T-cell (primary cell): ENCODE measurements at regions not wholly inside any gene's neighbourhood (a gene's known extent, or its start where the extent isn't known, plus 50 kb on each side); places are given as distances from the start of the nearest gene placed in this dataset.

Experiments
- ATAC-seq, 4 experiments: fragments of 200-7000 bp in 3 of 4; fragments of 150-1000 bp in 1 of 4; cut with Tn5 transposase; replicated peaks in 1 of 4; 1 replicate in 3 of 4; 2 replicates in 1 of 4; pipeline ENCODE4 v1.10.0; 2021; ENCODE audit warnings: moderate library complexity in 3 of 4, mild to moderate bottlenecking in 2 of 4, moderate number of reproducible peaks in 1 of 4
- CTCF ChIA-PET, 2 donors: fragments of 300-600 bp; sonication (Branson Sonifier 250); formaldehyde crosslinking; loops; one replicate each; lab custom pipeline; 2022; ENCODE audit warnings: antibody characterized with exemption in 2 of 2; lab: Charles Lee
- POLR2A ChIA-PET, 2 donors: fragments of 300-600 bp; sonication (Branson Sonifier 250); formaldehyde crosslinking; loops; one replicate each; lab custom pipeline; 2022; ENCODE audit warnings: antibody characterized with exemption in 2 of 2; lab: Charles Lee
- DNase-seq, 35 experiments: peaks; one replicate each; pipeline versions ENCODE4 v3.0.0 to v3.0.0-alpha.2; 2013 to 2023
- H3K27ac ChIP-seq: one replicate; pipeline ENCODE4 v1.5.1; 2013; ENCODE audit warnings: low read length
- H3K27me3 ChIP-seq, 2 experiments: replicated peaks in 1 of 2; 1 replicate in 1 of 2; 2 replicates in 1 of 2; pipeline versions ENCODE4 v1.6.1 to v1.7.0; 2013; ENCODE audit warnings: low read length in 1 of 2, mixed read lengths in 1 of 2; ENCODE audit not compliant: control insufficient read depth in 2 of 2, insufficient read depth in 2 of 2; ENCODE audit errors: extremely low read depth in 1 of 2
- H3K36me3 ChIP-seq, 2 donors: 1 replicate in 1 of 2; 2 replicates in 1 of 2; pipeline versions ENCODE4 v1.6.1 to v1.7.0; 2013; ENCODE audit warnings: low read length in 1 of 2; ENCODE audit not compliant: control insufficient read depth in 2 of 2, insufficient read depth in 1 of 2; ENCODE audit errors: extremely low read depth in 1 of 2
- H3K4me1 ChIP-seq, 2 experiments: 1 replicate in 1 of 2; 2 replicates in 1 of 2; pipeline versions ENCODE4 v1.6.1 to v1.7.0; 2013; ENCODE audit warnings: low read length in 2 of 2, mixed read lengths in 1 of 2; ENCODE audit not compliant: insufficient read depth in 2 of 2, control insufficient read depth in 1 of 2; ENCODE audit errors: extremely low read depth in 1 of 2
- H3K4me3 ChIP-seq, 2 donors: 1 replicate in 1 of 2; 2 replicates in 1 of 2; pipeline versions ENCODE4 v1.5.1 to v1.7.0; 2013; ENCODE audit warnings: mild to moderate bottlenecking in 2 of 2, low read length in 1 of 2, moderate library complexity in 1 of 2; ENCODE audit not compliant: control insufficient read depth in 1 of 2; ENCODE audit errors: extremely low read depth in 1 of 2
- H3K9me3 ChIP-seq: 2 replicates; pipeline ENCODE4 v1.7.0; 2013
- H3K27ac Mint-ChIP-seq, 2 donors: one replicate each; pipeline ENCODE4 v1.8.0; 2020 to 2021; ENCODE audit warnings: mild to moderate bottlenecking in 2 of 2, mixed read lengths in 2 of 2
- H3K27me3 Mint-ChIP-seq, 2 donors: one replicate each; pipeline ENCODE4 v1.8.0; 2021 to 2022; ENCODE audit warnings: mixed read lengths in 2 of 2
- H3K36me3 Mint-ChIP-seq: one replicate; pipeline ENCODE4 v1.8.0; 2021; ENCODE audit warnings: mixed read lengths
- H3K4me1 Mint-ChIP-seq, 3 donors: one replicate each; pipeline ENCODE4 v1.8.0; 2020 to 2022; ENCODE audit warnings: mixed read lengths in 3 of 3, mild to moderate bottlenecking in 1 of 3
- H3K4me3 Mint-ChIP-seq, 3 donors: one replicate each; pipeline ENCODE4 v1.8.0; 2020 to 2022; ENCODE audit warnings: mild to moderate bottlenecking in 3 of 3, mixed read lengths in 3 of 3, moderate library complexity in 3 of 3
- H3K9me3 Mint-ChIP-seq, 3 donors: one replicate each; pipeline ENCODE4 v1.8.0; 2020 to 2022; ENCODE audit warnings: mixed read lengths in 3 of 3
- WGBS: methylation state at CpG from one replicate; pipeline ENCODE4 v1.1.5; 2013; ENCODE audit warnings: missing lambda C conversion rate; ENCODE audit not compliant: insufficient coverage; 5-methylcytosine and 5-hydroxymethylcytosine counted together

DNA sequence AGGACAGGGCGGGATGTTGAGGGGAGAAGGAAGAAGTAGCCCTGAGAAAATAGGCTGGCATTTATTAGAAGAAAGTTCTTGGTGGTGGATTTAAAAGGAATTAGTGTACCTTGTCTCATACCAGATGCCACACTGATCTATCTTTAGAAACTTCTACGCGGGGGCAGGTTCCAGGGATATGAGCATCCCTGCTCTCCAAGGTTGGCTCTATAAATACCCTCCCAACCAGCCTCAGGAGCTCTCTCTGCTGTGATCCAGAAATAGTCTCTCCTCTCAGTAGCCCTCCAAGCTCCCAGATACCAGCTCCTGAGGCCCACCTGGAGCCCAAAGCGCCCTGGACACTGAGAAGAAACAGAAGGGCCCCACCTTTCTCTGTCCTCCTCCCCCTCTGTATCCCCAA is 128.3 kb upstream of the TNR start:
- Mint-ChIP-seq H3K27me3 (peaks cover 2 to 4% of the 10 kb centered on the region in 2 donors), H3K4me1 (no peaks in the 10 kb centered on the region), H3K36me3 (no peaks in the 10 kb centered on the region), H3K9me3 (no peaks in the 10 kb centered on the region), H3K27ac (no peak overlapping the region), H3K4me3 (no peak overlapping the region)
- 95% methylated on average over 2 of the region's 4 CpGs for WGBS
- Histone ChIP-seq H3K36me3 (no peaks in the 10 kb centered on the region), H3K9me3 (no peaks in the 10 kb centered on the region), H3K4me1 (no peaks in the 10 kb centered on the region), H3K27me3 (peaks cover 0 to 8% of the 10 kb centered on the region in 2 experiments), H3K4me3 (no peak overlapping the region), H3K27ac (no peak overlapping the region)
- no peak for ATAC-seq
- POLR2A ChIA-PET: no interaction called here
- CTCF ChIA-PET: no interaction called here
- DNase-seq: no peak

DNA sequence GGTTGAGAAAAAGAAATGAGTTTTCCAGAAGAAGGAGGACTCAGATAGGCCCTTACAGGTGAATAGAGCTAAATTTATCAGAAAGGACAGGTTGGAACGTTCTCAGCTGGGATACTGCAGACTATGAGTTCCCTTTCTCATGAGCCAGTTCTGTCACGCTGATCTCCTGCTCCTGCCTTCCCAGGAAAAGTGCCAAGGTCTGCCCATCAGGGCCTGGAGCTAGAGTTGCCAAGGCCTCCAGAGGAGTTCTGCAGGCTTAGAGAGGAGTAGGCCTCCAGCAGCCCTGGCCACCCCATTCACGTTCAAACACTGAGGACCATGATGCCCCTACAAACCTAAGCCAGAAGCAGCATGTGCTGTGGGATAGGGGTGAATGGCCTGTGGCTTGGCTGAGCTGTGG is 126.8 kb upstream of the TNR start:
- Histone ChIP-seq H3K9me3 (no peaks in the 10 kb centered on the region), H3K4me1 (no peaks in the 10 kb centered on the region), H3K4me3 (no peak overlapping the region), H3K36me3 (no peaks in the 10 kb centered on the region), H3K27me3 (peaks cover 0 to 2% of the 10 kb centered on the region in 2 experiments), H3K27ac (no peak overlapping the region)
- H3K27me3 Mint-ChIP-seq: peaks cover 0 to 2% of the 10 kb centered on the region in 2 donors
- no peak overlapping the region for H3K27ac Mint-ChIP-seq
- H3K9me3 Mint-ChIP-seq: no peaks in the 10 kb centered on the region
- no peaks in the 10 kb centered on the region for H3K36me3 Mint-ChIP-seq
- WGBS: 78% methylated on average over 1 of the region's 3 CpGs
- no peak for ATAC-seq
- H3K4me1 Mint-ChIP-seq: no peaks in the 10 kb centered on the region
- POLR2A ChIA-PET: interaction anchor here in 1 of 2 donors (0.6 kb wide), 1 partner anchor 213 kb away, joined by 3 read pairs; no protein-coding TSS in a partner anchor
- CTCF ChIA-PET: interaction anchor here in 1 of 2 donors (0.6 kb wide), 1 partner anchor 118 kb away, joined by 3 read pairs; no protein-coding TSS in a partner anchor
- no peak overlapping the region for H3K4me3 Mint-ChIP-seq
- no peak for DNase-seq

DNA sequence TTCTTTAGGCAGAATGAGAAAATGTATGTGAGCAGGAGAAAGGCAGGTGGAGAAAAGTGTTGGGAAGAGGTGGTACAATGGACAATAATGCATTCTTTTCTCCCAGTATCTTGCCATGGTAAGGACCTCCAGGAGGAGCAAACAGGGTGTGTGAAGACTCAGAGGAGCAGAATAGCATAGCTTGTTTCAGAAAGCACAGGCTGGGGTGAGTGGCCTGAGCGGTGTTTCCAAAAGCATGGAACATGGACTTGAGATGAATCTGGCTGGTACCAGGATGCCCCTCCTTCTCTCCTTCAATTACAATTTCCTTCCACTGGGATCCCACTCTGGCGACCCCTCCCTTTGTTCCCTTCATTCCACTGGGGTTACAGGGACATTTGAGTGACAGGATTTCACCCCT is 123.4 kb upstream of the TNR start:
- Mint-ChIP-seq H3K9me3 (no peaks in the 10 kb centered on the region), H3K4me3 (no peak overlapping the region), H3K36me3 (no peaks in the 10 kb centered on the region), H3K27ac (no peak overlapping the region), H3K27me3 (peaks cover 4 to 7% of the 10 kb centered on the region in 2 donors), H3K4me1 (no peaks in the 10 kb centered on the region)
- no peaks in the 10 kb centered on the region for H3K4me1 ChIP-seq
- H3K27me3 ChIP-seq: peaks cover 0 to 5% of the 10 kb centered on the region in 2 experiments
- WGBS: 100% methylated on average over 1 of the region's 2 CpGs
- no peak overlapping the region for H3K4me3 ChIP-seq
- DNase-seq (no peak), ATAC-seq (no peak)
- no peaks in the 10 kb centered on the region for H3K9me3 ChIP-seq
- CTCF ChIA-PET: no interaction called here
- no peaks in the 10 kb centered on the region for H3K36me3 ChIP-seq
- no peak overlapping the region for H3K27ac ChIP-seq
- POLR2A ChIA-PET: no interaction called here

GRCh38 chr1:175865041-175865766 is 121.8 kb upstream of the TNR start:
- H3K4me1 ChIP-seq: no peaks in the 10 kb centered on the region
- DNase-seq: no peak
- CTCF ChIA-PET: no interaction called here
- Mint-ChIP-seq H3K9me3 (no peaks in the 10 kb centered on the region), H3K4me3 (no peak overlapping the region), H3K27me3 (peaks cover 4 to 10% of the 10 kb centered on the region in 2 donors), H3K4me1 (no peaks in the 10 kb centered on the region), H3K36me3 (no peaks in the 10 kb centered on the region), H3K27ac (no peak overlapping the region)
- no peaks in the 10 kb centered on the region for H3K36me3 ChIP-seq
- WGBS: 56% methylated on average over 2 of the region's 6 CpGs
- no peak overlapping the region for H3K27ac ChIP-seq
- no peak for ATAC-seq
- H3K4me3 ChIP-seq: no peak overlapping the region
- H3K9me3 ChIP-seq: no peaks in the 10 kb centered on the region
- POLR2A ChIA-PET: no interaction called here
- H3K27me3 ChIP-seq: peaks cover 0 to 10% of the 10 kb centered on the region in 2 experiments

GRCh38 chr1:175864625-175865024 is 121.2 kb upstream of the TNR start:
- H3K27ac Mint-ChIP-seq: no peak overlapping the region
- ChIA-PET POLR2A (no interaction called here), CTCF (no interaction called here)
- no peak for ATAC-seq
- peaks cover 4 to 10% of the 10 kb centered on the region in 2 donors for H3K27me3 Mint-ChIP-seq
- H3K9me3 ChIP-seq: no peaks in the 10 kb centered on the region
- no peaks in the 10 kb centered on the region for H3K36me3 ChIP-seq
- no peaks in the 10 kb centered on the region for H3K4me1 ChIP-seq
- H3K27me3 ChIP-seq: peaks cover 0 to 10% of the 10 kb centered on the region in 2 experiments
- DNase-seq: no peak
- no peak overlapping the region for H3K4me3 Mint-ChIP-seq
- H3K36me3 Mint-ChIP-seq: no peaks in the 10 kb centered on the region
- no peak overlapping the region for H3K4me3 ChIP-seq
- H3K9me3 Mint-ChIP-seq: no peaks in the 10 kb centered on the region
- no CpG with 5 or more reads among the region's 3 CpGs for WGBS
- H3K27ac ChIP-seq: no peak overlapping the region
- no peaks in the 10 kb centered on the region for H3K4me1 Mint-ChIP-seq

- CTCF ChIA-PET: no interaction called here
- peaks cover 4 to 10% of the 10 kb centered on the region in 2 donors for H3K27me3 Mint-ChIP-seq
- no peak overlapping the region for H3K4me3 Mint-ChIP-seq
- WGBS: 70% methylated on average over 5 of the region's 7 CpGs
- no peak overlapping the region for H3K27ac ChIP-seq
- no peak overlapping the region for H3K27ac Mint-ChIP-seq
- POLR2A ChIA-PET: no interaction called here
- no peaks in the 10 kb centered on the region for H3K36me3 ChIP-seq
- H3K4me1 ChIP-seq: no peaks in the 10 kb centered on the region
- no peaks in the 10 kb centered on the region for H3K36me3 Mint-ChIP-seq
- DNase-seq: no peak
- H3K27me3 ChIP-seq: peaks cover 0 to 10% of the 10 kb centered on the region in 2 experiments
- H3K4me1 Mint-ChIP-seq: no peaks in the 10 kb centered on the region
- no peaks in the 10 kb centered on the region for H3K9me3 Mint-ChIP-seq
- no peaks in the 10 kb centered on the region for H3K9me3 ChIP-seq
- H3K4me3 ChIP-seq: no peak overlapping the region
- no peak for ATAC-seq
Observed at GRCh38 chr1:175864183-175864582, 120.8 kb upstream of the TNR start.
